H9 (cell line): ENCODE measurements at regions not wholly inside any gene's neighbourhood (a gene's known extent, or its start where the extent isn't known, plus 50 kb on each side); places are given as distances from the start of the nearest gene placed in this dataset.

ENCODE experiments used
- DNase-seq: peaks from one replicate; pipeline ENCODE4 v3.0.0-alpha.2; 2017
- H2AFZ ChIP-seq: one replicate; pipeline ENCODE4 v1.6.1; 2013; ENCODE audit warnings: mild to moderate bottlenecking, low read length, control low read depth, moderate library complexity
- H2AK5ac ChIP-seq: 2 replicates; pipeline ENCODE4 v1.6.1; 2013; ENCODE audit warnings: low read length, control low read depth, mixed read lengths; ENCODE audit not compliant: insufficient read length
- H2BK120ac ChIP-seq: one replicate; pipeline ENCODE4 v1.6.1; 2013; ENCODE audit warnings: low read depth, mild to moderate bottlenecking, low read length, control low read depth, inconsistent platforms; ENCODE audit not compliant: poor library complexity, severe bottlenecking
- H2BK12ac ChIP-seq: 2 replicates; pipeline ENCODE4 v1.6.1; 2013; ENCODE audit warnings: low read length, control low read depth, mixed read lengths, low read depth; ENCODE audit not compliant: insufficient read length
- H2BK15ac ChIP-seq: 2 replicates; pipeline ENCODE4 v1.6.1; 2013; ENCODE audit warnings: low read depth, low read length, control low read depth
- H2BK20ac ChIP-seq: one replicate; pipeline ENCODE4 v1.6.1; 2013; ENCODE audit warnings: low read depth, mild to moderate bottlenecking, low read length, control low read depth, inconsistent platforms; ENCODE audit not compliant: poor library complexity, severe bottlenecking
- H2BK5ac ChIP-seq: 2 replicates; pipeline ENCODE4 v1.6.1; 2013; ENCODE audit warnings: low read length, control low read depth, mixed read lengths; ENCODE audit not compliant: insufficient read length
- H3K14ac ChIP-seq: 2 replicates; pipeline ENCODE4 v1.6.1; 2013; ENCODE audit warnings: low read length, control low read depth; ENCODE audit not compliant: insufficient read depth
- H3K18ac ChIP-seq: 2 replicates; pipeline ENCODE4 v1.6.1; 2013; ENCODE audit warnings: low read depth, mild to moderate bottlenecking, mixed read lengths, low read length, control low read depth; ENCODE audit not compliant: insufficient read length
- H3K23ac ChIP-seq: 2 replicates; pipeline ENCODE4 v1.6.1; 2013; ENCODE audit warnings: low read length, control low read depth, mixed read lengths, low read depth; ENCODE audit not compliant: insufficient read length
- H3K23me2 ChIP-seq: 2 replicates; pipeline ENCODE4 v1.6.1; 2013; ENCODE audit warnings: low read depth, mild to moderate bottlenecking, mixed read lengths, low read length, control low read depth; ENCODE audit not compliant: insufficient read length, poor library complexity, severe bottlenecking
- H3K27ac ChIP-seq: 2 replicates; pipeline ENCODE4 v1.5.1; 2013; ENCODE audit warnings: low read length, control low read depth, mixed read lengths, low read depth; ENCODE audit not compliant: insufficient read length
- H3K27me3 ChIP-seq: 2 replicates; pipeline ENCODE4 v1.6.1; 2013; ENCODE audit warnings: low read length, control low read depth, inconsistent platforms; ENCODE audit not compliant: insufficient read depth
- H3K4ac ChIP-seq: 2 replicates; pipeline ENCODE4 v1.6.1; 2013; ENCODE audit warnings: low read depth, mild to moderate bottlenecking, control low read depth, inconsistent platforms, low read length, moderate library complexity
- H3K4me1 ChIP-seq: 2 replicates; pipeline ENCODE4 v1.6.1; 2013; ENCODE audit warnings: low read length, control low read depth, inconsistent platforms; ENCODE audit not compliant: insufficient read depth
- H3K4me2 ChIP-seq: 2 replicates; pipeline ENCODE4 v1.6.1; 2013; ENCODE audit warnings: low read length, control low read depth, mixed read lengths; ENCODE audit not compliant: insufficient read length, insufficient read depth
- H3K56ac ChIP-seq: 2 replicates; pipeline ENCODE4 v1.6.1; 2013; ENCODE audit warnings: low read depth, mild to moderate bottlenecking, mixed read lengths, low read length, control low read depth; ENCODE audit not compliant: insufficient read length
- H3K79me1 ChIP-seq: 2 replicates; pipeline ENCODE4 v1.6.1; 2013; ENCODE audit warnings: low read depth, mild to moderate bottlenecking, moderate library complexity, low read length, control low read depth, inconsistent platforms; ENCODE audit not compliant: insufficient read depth, poor library complexity, severe bottlenecking
- H3K79me2 ChIP-seq: 2 replicates; pipeline ENCODE4 v1.6.1; 2013; ENCODE audit warnings: low read length, control low read depth, inconsistent platforms; ENCODE audit not compliant: insufficient read depth
- H3K9ac ChIP-seq: 2 replicates; pipeline ENCODE4 v1.6.1; 2013; ENCODE audit warnings: low read length, control low read depth, mixed read lengths; ENCODE audit not compliant: insufficient read length; ENCODE audit errors: extremely low read depth
- H3K9me3 ChIP-seq: one replicate; pipeline ENCODE4 v1.6.1; 2013; ENCODE audit warnings: low read depth, low read length, inconsistent platforms; ENCODE audit not compliant: control insufficient read depth
- H3T11ph ChIP-seq: one replicate; pipeline ENCODE4 v1.6.1; 2013; ENCODE audit warnings: mild to moderate bottlenecking, low read length, control low read depth, inconsistent platforms
- H4K20me1 ChIP-seq: one replicate; pipeline ENCODE4 v1.6.1; 2013; ENCODE audit not compliant: control insufficient read depth, insufficient read length, insufficient read depth
- H4K5ac ChIP-seq: 2 replicates; pipeline ENCODE4 v1.6.1; 2013; ENCODE audit warnings: low read depth, mild to moderate bottlenecking, mixed read lengths, low read length, control low read depth; ENCODE audit not compliant: insufficient read length
- H4K8ac ChIP-seq: replicated peaks from 2 replicates; pipeline ENCODE4 v1.6.1; 2013; ENCODE audit warnings: low read length, control low read depth, mixed read lengths, low read depth; ENCODE audit not compliant: insufficient read length
- H4K91ac ChIP-seq: 2 replicates; pipeline ENCODE4 v1.6.1; 2013; ENCODE audit warnings: low read depth, mild to moderate bottlenecking, moderate library complexity, mixed read lengths, low read length, control low read depth; ENCODE audit not compliant: insufficient read length
- H3K27ac Mint-ChIP-seq, 3 experiments: 2 replicates in 2 of 3; 3 replicates in 1 of 3; pipeline ENCODE4 v1.8.0; 2020 to 2021; ENCODE audit warnings: mixed read lengths in 3 of 3, mild to moderate bottlenecking in 1 of 3, moderate library complexity in 1 of 3
- H3K27me3 Mint-ChIP-seq: 2 replicates; pipeline ENCODE4 v1.8.0; 2021; ENCODE audit warnings: low read depth, mild to moderate bottlenecking, moderate library complexity, mixed read lengths
- H3K36me3 Mint-ChIP-seq, 3 experiments: 2 replicates in 2 of 3; 3 replicates in 1 of 3; pipeline ENCODE4 v1.8.0; 2020 to 2021; ENCODE audit warnings: low read depth in 3 of 3, mixed read lengths in 3 of 3; ENCODE audit not compliant: insufficient read depth in 1 of 3
- H3K4me1 Mint-ChIP-seq, 2 experiments: 2 replicates each; pipeline ENCODE4 v1.8.0; 2020; ENCODE audit warnings: mixed read lengths in 2 of 2
- H3K4me3 Mint-ChIP-seq, 2 experiments: 2 replicates in 1 of 2; 3 replicates in 1 of 2; pipeline ENCODE4 v1.8.0; 2020 to 2021; ENCODE audit warnings: mild to moderate bottlenecking in 2 of 2, mixed read lengths in 2 of 2, moderate library complexity in 1 of 2
- H3K9me3 Mint-ChIP-seq, 2 experiments: 2 replicates in 1 of 2; 3 replicates in 1 of 2; pipeline ENCODE4 v1.8.0; 2020; ENCODE audit warnings: mild to moderate bottlenecking in 2 of 2, mixed read lengths in 2 of 2, moderate library complexity in 1 of 2
- CTCF ChIP-seq: fragments of 200-600 bp; sonication (generic); conservative IDR thresholded peaks from 3 replicates; pipeline ENCODE4 v1.8.0; 2021; ENCODE audit warnings: antibody characterized with exemption, mild to moderate bottlenecking
- WGBS: extraction: QIAGEN DNeasy Blood & Tissue Kit; methylation state at CpG from one replicate; pipeline ENCODE4 v1.1.7; 2013; ENCODE audit warnings: missing lambda C conversion rate, low lambda C conversion rate, mixed read lengths; ENCODE audit not compliant: insufficient read length; ENCODE audit errors: extremely low coverage; 5-methylcytosine and 5-hydroxymethylcytosine counted together

- Histone ChIP-seq H3K56ac (no peak overlapping the region), H3K18ac (no peak overlapping the region), H2BK12ac (no peak overlapping the region), H3K79me1 (no peaks in the 10 kb centered on the region), H3K9ac (no peak overlapping the region), H3K9me3 (no peaks in the 10 kb centered on the region), H2AK5ac (no peak overlapping the region), H2BK5ac (no peak overlapping the region), H3K4me2 (no peak overlapping the region), H3K4me1 (0 out of 2 replicates have a peak, but pooled peaks cover 5% of the 10 kb centered on the region), H2BK20ac (no peak overlapping the region), H2AFZ (no peak overlapping the region), H4K5ac (no peak overlapping the region), H3K27me3 (no peaks in the 10 kb centered on the region), H4K8ac (no peak overlapping the region), H3K4ac (no peak overlapping the region), H4K20me1 (no peaks in the 10 kb centered on the region), H3K79me2 (no peaks in the 10 kb centered on the region), H3K23me2 (no peaks in the 10 kb centered on the region), H2BK120ac (no peak overlapping the region), H4K91ac (no peak overlapping the region), H3T11ph (no peak overlapping the region), H3K23ac (no peak overlapping the region), H2BK15ac (no peak overlapping the region), H3K27ac (no peak overlapping the region), H3K14ac (no peak overlapping the region)
- WGBS: no CpG with 5 or more reads among the region's 5 CpGs
- Mint-ChIP-seq H3K9me3 (no peaks in the 10 kb centered on the region), H3K27ac (no peak overlapping the region), H3K4me3 (no peak overlapping the region), H3K4me1 (peaks cover 24 to 25% of the 10 kb centered on the region in 2 experiments), H3K36me3 (no peaks in the 10 kb centered on the region), H3K27me3 (no peaks in the 10 kb centered on the region)
- no peak for TF ChIP-seq CTCF
- DNase-seq: no peak
Observed at GRCh38 chr5:74268297-74268696, 372.2 kb downstream of the ENC1 start.
